RPMI7951 (cell line): ENCODE measurements at regions not wholly inside any gene's neighbourhood (a gene's known extent, or its start where the extent isn't known, plus 50 kb on each side); places are given as distances from the start of the nearest gene placed in this dataset.
A peak's percentile ranks its signal among the peaks of the same experiment; 100 is the strongest.

Source experiments
- DNase-seq: peaks from one replicate; pipeline ENCODE4 v3.0.0-alpha.2; 2012; ENCODE audit warnings: low read depth

GRCh38 chr5:175805256-175806011 is 65.9 kb upstream of the CPLX2 start:
- no peak for DNase-seq

DNA sequence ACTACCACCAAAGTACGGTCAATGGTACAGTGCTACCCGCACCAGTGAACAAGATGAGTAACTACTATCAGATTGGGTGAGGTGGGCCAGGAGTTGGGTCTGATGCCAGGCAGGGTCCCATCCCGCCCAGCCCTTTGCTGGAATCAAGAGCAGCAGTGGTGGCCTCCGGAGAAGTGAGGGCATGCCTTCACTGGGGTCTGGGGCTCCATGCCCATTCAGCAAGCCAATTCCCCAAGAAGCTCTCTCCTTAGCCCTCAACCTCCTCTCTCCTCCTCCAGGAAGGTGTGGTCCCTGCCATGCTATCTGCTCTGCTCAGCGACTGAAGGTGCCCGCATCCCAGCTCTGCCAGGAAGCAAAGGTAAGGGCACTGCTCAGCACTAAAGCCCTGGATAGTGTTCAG is 62.7 kb upstream of the CPLX2 start:
- no peak for DNase-seq

DNA sequence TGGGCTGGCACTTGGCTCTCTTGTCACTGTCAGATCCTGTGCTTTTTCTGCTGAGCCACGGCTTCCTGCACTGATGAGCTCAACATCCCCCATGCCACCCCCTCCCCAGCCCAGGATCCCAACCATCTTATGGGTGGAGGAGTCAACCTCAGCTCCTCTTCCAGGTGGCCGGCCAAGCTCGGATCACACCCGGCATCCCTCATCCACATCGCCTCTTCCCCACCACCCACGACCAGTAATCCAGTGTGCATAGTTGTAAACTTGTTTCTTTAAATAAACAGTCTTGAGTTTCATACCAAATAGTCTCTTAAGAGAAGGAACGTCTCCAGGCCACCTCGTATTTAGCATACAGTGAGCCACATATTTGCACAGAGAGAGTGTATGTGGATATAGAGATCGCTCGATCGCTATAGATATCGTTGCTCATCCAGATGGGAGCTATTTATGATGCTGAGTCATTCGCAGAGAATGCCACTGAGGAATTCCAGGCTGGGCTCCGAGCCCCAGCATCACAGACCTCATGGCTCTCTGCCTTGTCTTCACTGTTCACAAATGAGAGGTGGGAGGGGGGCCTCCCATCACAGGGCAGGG is 61.8 kb upstream of the CPLX2 start:
- DNase-seq = peak; percentile 95

- no peak for DNase-seq
Observed at GRCh38 chr5:175810457-175810856, 60.9 kb upstream of the CPLX2 start.

DNA sequence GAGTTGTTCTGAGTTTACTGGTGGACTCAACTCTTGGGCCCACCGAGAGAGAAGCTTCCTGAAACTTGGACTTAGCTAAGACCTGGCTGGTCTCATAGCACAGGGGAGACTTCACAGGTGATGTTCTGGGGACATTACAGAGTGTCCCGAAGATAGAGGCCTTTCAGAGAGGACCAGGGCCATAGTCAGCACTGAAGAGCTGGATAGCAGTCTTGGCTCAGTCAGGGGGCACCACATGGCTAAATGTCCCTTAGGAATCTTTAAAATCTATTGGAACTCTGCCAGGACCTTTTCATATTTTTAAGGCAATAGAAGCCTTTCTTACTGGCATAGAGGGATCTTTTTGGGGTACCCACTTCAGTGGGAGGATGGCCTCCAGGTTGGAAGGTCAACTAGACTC is 59.8 kb upstream of the CPLX2 start:
- no peak for DNase-seq

GRCh38 chr5:175813943-175814630 is 57.3 kb upstream of the CPLX2 start:
- no peak for DNase-seq

- peak; percentile 93 for DNase-seq
Observed at GRCh38 chr5:175814691-175815090, 56.7 kb upstream of the CPLX2 start.

GRCh38 chr5:175815126-175815913 is 56.1 kb upstream of the CPLX2 start:
- DNase-seq = no peak

DNA sequence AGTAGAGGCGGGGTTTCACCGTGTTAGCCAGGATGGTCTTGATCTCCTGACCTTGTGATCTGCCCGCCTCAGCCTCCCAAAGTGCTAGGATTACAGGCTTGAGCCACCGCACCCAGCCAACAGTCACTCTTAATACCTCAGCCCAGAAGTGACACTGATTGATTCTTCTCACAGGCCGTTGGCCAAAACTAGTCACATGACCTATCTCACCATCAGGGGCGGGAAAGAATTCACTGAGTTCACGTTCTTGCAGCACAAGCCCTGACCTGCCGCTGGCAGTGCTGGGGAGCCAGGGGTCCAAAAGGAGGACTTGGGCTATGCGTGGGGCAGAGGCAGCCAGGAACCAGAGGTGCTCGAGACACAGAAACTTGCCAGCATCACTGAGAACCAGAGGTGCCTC is 55.0 kb upstream of the CPLX2 start:
- peak; percentile 16 for DNase-seq

DNA sequence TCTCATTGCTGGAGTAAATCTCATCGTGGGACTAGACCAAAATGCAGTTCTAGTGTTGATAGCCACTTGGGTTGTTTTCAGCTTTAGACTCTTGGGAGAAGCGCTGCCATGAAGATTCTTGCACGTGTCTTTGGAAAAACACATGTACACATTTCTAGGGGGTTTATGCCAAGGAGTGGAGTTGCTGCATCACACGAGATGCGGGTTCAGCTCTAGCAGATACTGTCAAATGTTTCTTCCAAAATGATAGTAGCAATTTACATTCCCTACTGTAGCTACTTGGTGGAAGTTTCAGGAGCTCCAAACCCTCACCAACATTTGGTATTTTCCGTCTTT is 52.3 kb upstream of the CPLX2 start:
- DNase-seq = no peak

DNA sequence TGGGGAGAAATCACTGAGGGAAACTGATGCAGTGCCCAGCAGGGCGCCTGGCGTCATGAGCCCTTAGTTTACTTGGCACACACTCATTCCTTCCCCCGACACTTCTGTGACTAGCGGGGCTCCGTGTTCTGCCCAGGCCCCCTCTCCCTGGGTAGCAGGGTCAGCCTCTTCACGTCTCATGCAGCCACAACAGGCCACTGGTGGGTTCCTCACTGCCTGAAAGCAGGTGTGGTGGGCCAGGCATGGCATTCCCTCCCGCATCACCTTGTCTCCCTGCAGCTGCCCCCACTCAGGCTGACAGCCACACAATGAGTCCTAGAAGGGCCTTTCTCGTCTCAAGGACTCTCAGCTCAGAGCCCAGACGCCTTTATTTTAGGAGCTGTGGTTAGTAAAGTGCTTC is 51.1 kb upstream of the CPLX2 start:
- DNase-seq = no peak
